Natural killer cell (primary cell): ENCODE measurements at regions not wholly inside any gene's neighbourhood (a gene's known extent, or its start where the extent isn't known, plus 50 kb on each side); places are given as distances from the start of the nearest gene placed in this dataset.

Experiments
- ATAC-seq, 3 donors: fragments of 150-1000 bp in 2 of 3; fragments of 200-7000 bp in 1 of 3; cut with Tn5 transposase; 1 replicate in 1 of 3; 2 replicates in 2 of 3; pipeline ENCODE4 v1.10.0; 2021; ENCODE audit warnings: mild to moderate bottlenecking in 2 of 3, moderate library complexity in 2 of 3
- DNase-seq, 2 donors: peaks; one replicate each; pipeline versions ENCODE4 v3.0.0 to v3.0.0-alpha.2; 2013 to 2021; ENCODE audit warnings: mixed read lengths in 1 of 2
- H3K27ac ChIP-seq: one replicate; pipeline ENCODE4 v1.5.1; 2013; ENCODE audit warnings: mild to moderate bottlenecking, low read length
- H3K27me3 ChIP-seq: one replicate; pipeline ENCODE4 v1.6.1; 2013; ENCODE audit warnings: low read length; ENCODE audit not compliant: control insufficient read depth, insufficient read depth
- H3K36me3 ChIP-seq: one replicate; pipeline ENCODE4 v1.6.1; 2013; ENCODE audit warnings: low read length; ENCODE audit not compliant: control insufficient read depth, insufficient read depth
- H3K4me1 ChIP-seq: one replicate; pipeline ENCODE4 v1.6.1; 2013; ENCODE audit warnings: low read length; ENCODE audit not compliant: control insufficient read depth, insufficient read depth
- H3K4me3 ChIP-seq: one replicate; pipeline ENCODE4 v1.5.1; 2013; ENCODE audit warnings: low read length
- H3K9me3 ChIP-seq: one replicate; pipeline ENCODE4 v1.6.1; 2013; ENCODE audit warnings: low read length; ENCODE audit not compliant: control insufficient read depth, insufficient read depth
- H3K27ac Mint-ChIP-seq, 2 donors: one replicate each; pipeline ENCODE4 v1.8.0; 2022; ENCODE audit warnings: mild to moderate bottlenecking in 2 of 2, mixed read lengths in 2 of 2, moderate library complexity in 1 of 2
- H3K27me3 Mint-ChIP-seq, 2 donors: one replicate each; pipeline ENCODE4 v1.8.0; 2022; ENCODE audit warnings: low read depth in 2 of 2, mixed read lengths in 2 of 2
- H3K36me3 Mint-ChIP-seq: one replicate; pipeline ENCODE4 v1.8.0; 2022; ENCODE audit warnings: mixed read lengths
- H3K4me1 Mint-ChIP-seq, 2 donors: one replicate each; pipeline ENCODE4 v1.8.0; 2022; ENCODE audit warnings: mixed read lengths in 2 of 2
- H3K4me3 Mint-ChIP-seq: one replicate; pipeline ENCODE4 v1.8.0; 2022; ENCODE audit warnings: mild to moderate bottlenecking, moderate library complexity, mixed read lengths
- H3K9me3 Mint-ChIP-seq, 2 donors: one replicate each; pipeline ENCODE4 v1.8.0; 2022; ENCODE audit warnings: mixed read lengths in 2 of 2
- CTCF ChIP-seq: fragments of 200-600 bp; IDR thresholded peaks from one replicate; pipeline ENCODE4 v1.8.0; 2022; ENCODE audit warnings: antibody characterized with exemption
- WGBS: methylation state at CpG from one replicate; pipeline ENCODE4 v1.1.7; 2013; ENCODE audit warnings: missing lambda C conversion rate; ENCODE audit not compliant: insufficient coverage; 5-methylcytosine and 5-hydroxymethylcytosine counted together
- intact Hi-C: fragments of 100-400 bp; cut with micrococcal nuclease; formaldehyde crosslinking; loops from one replicate; pipeline ENCODE4 v1.14.2; 2022

GRCh38 chr1:208303743-208304712 is 59.8 kb upstream of the PLXNA2 start:
- H3K9me3 Mint-ChIP-seq: no peaks in the 10 kb centered on the region
- Histone ChIP-seq H3K36me3 (no peaks in the 10 kb centered on the region), H3K27me3 (no peaks in the 10 kb centered on the region), H3K27ac (no peak overlapping the region), H3K4me1 (no peaks in the 10 kb centered on the region), H3K4me3 (no peak overlapping the region), H3K9me3 (no peaks in the 10 kb centered on the region)
- H3K27me3 Mint-ChIP-seq: peaks cover 4 to 22% of the 10 kb centered on the region in 2 donors
- no peaks in the 10 kb centered on the region for H3K36me3 Mint-ChIP-seq
- WGBS: 85% methylated on average over 8 of the region's 8 CpGs
- intact Hi-C loops: no loop called here
- H3K4me3 Mint-ChIP-seq: no peak overlapping the region
- ATAC-seq (no peak), DNase-seq (no peak)
- no peak overlapping the region for H3K27ac Mint-ChIP-seq
- no peak for TF ChIP-seq CTCF
- no peaks in the 10 kb centered on the region for H3K4me1 Mint-ChIP-seq

- Mint-ChIP-seq H3K27ac (no peak overlapping the region), H3K36me3 (no peaks in the 10 kb centered on the region), H3K4me3 (no peak overlapping the region), H3K27me3 (peaks cover 6 to 14% of the 10 kb centered on the region in 2 donors), H3K9me3 (no peaks in the 10 kb centered on the region), H3K4me1 (no peaks in the 10 kb centered on the region)
- WGBS: 75% methylated on average over 2 of the region's 3 CpGs
- Histone ChIP-seq H3K9me3 (no peaks in the 10 kb centered on the region), H3K27me3 (no peaks in the 10 kb centered on the region), H3K4me1 (no peaks in the 10 kb centered on the region), H3K4me3 (no peak overlapping the region), H3K27ac (no peak overlapping the region), H3K36me3 (no peaks in the 10 kb centered on the region)
- no peak for TF ChIP-seq CTCF
- intact Hi-C loops: no loop called here
- DNase-seq: no peak
- no peak for ATAC-seq
Measured at GRCh38 chr1:208308221-208308620, 64.0 kb upstream of the PLXNA2 start.

- no peaks in the 10 kb centered on the region for H3K9me3 ChIP-seq
- Mint-ChIP-seq H3K36me3 (no peaks in the 10 kb centered on the region), H3K27ac (no peak overlapping the region), H3K4me3 (no peak overlapping the region), H3K4me1 (no peaks in the 10 kb centered on the region), H3K27me3 (peaks cover 6 to 7% of the 10 kb centered on the region in 2 donors), H3K9me3 (no peaks in the 10 kb centered on the region)
- H3K4me1 ChIP-seq: no peaks in the 10 kb centered on the region
- intact Hi-C loops: no loop called here
- H3K27me3 ChIP-seq: no peaks in the 10 kb centered on the region
- H3K4me3 ChIP-seq: no peak overlapping the region
- no peaks in the 10 kb centered on the region for H3K36me3 ChIP-seq
- DNase-seq (no peak), ATAC-seq (no peak)
- H3K27ac ChIP-seq: no peak overlapping the region
- WGBS: 76% methylated on average over 7 of the region's 7 CpGs
- no peak for TF ChIP-seq CTCF
Measured at GRCh38 chr1:208309771-208310170, 65.6 kb upstream of the PLXNA2 start.

GRCh38 chr1:208312706-208313105 is 68.5 kb upstream of the PLXNA2 start:
- Mint-ChIP-seq H3K27ac (no peak overlapping the region), H3K9me3 (no peaks in the 10 kb centered on the region), H3K4me3 (no peak overlapping the region), H3K4me1 (no peaks in the 10 kb centered on the region), H3K36me3 (no peaks in the 10 kb centered on the region), H3K27me3 (peaks cover 11 to 23% of the 10 kb centered on the region in 2 donors)
- no peaks in the 10 kb centered on the region for H3K4me1 ChIP-seq
- H3K27me3 ChIP-seq: no peaks in the 10 kb centered on the region
- DNase-seq (no peak), ATAC-seq (no peak)
- H3K36me3 ChIP-seq: no peaks in the 10 kb centered on the region
- intact Hi-C loops: no loop called here
- no peak overlapping the region for H3K27ac ChIP-seq
- no peaks in the 10 kb centered on the region for H3K9me3 ChIP-seq
- TF ChIP-seq CTCF: no peak
- no peak overlapping the region for H3K4me3 ChIP-seq
